Panc1 (cell line): ENCODE measurements at regions not wholly inside any gene's neighbourhood (a gene's known extent, or its start where the extent isn't known, plus 50 kb on each side); places are given as distances from the start of the nearest gene placed in this dataset.

Source experiments
- ATAC-seq: fragments of 200-7000 bp; cut with Tn5 transposase; 2 replicates; pipeline ENCODE4 v1.9.1; 2020; ENCODE audit warnings: mild to moderate bottlenecking, moderate library complexity
- BruUV-seq: library from RNA; stranded (reverse); fragments of 400-500 nt; replicated peaks from 2 replicates; lab custom pipeline; 2021; lab: Mats Ljungman, UMichigan
- CTCF ChIA-PET: fragments of 300-600 bp; sonication (Branson Sonifier 250); formaldehyde crosslinking; loops from one replicate; lab custom pipeline; 2022; ENCODE audit warnings: antibody characterized with exemption; lab: Charles Lee
- POLR2A ChIA-PET: fragments of 300-600 bp; sonication (Branson Sonifier 250); formaldehyde crosslinking; loops from one replicate; lab custom pipeline; 2022; ENCODE audit warnings: antibody characterized with exemption; lab: Charles Lee
- DNase-seq: peaks from one replicate; pipeline ENCODE4 v3.0.0-alpha.2; 2010; ENCODE audit warnings: low read depth, low spot score
- H3K27ac ChIP-seq: 2 replicates; pipeline ENCODE4 v1.5.1; 2011; ENCODE audit warnings: mild to moderate bottlenecking, low read length, inconsistent platforms
- H3K27me3 ChIP-seq: fragments of 200-500 bp; sonication (Bioruptor generic); 2 replicates; pipeline ENCODE4 v1.6.0; 2014; ENCODE audit warnings: low read length, inconsistent platforms; ENCODE audit not compliant: control insufficient read depth, insufficient read depth
- H3K36me3 ChIP-seq: fragments of 200-500 bp; sonication (Bioruptor generic); 2 replicates; pipeline ENCODE4 v1.5.1; 2014; ENCODE audit warnings: inconsistent platforms, mild to moderate bottlenecking, low read length, moderate library complexity; ENCODE audit not compliant: control insufficient read depth, insufficient read depth
- H3K4me1 ChIP-seq: 2 replicates; pipeline ENCODE4 v1.5.1; 2011; ENCODE audit warnings: inconsistent platforms, mild to moderate bottlenecking, low read length, moderate library complexity; ENCODE audit not compliant: control insufficient read depth, insufficient read depth
- H3K4me3 ChIP-seq, 2 experiments: 2 replicates each; pipeline ENCODE4 v1.5.1; 2011 to 2012; ENCODE audit warnings: low read depth in 2 of 2, low read length in 2 of 2, mild to moderate bottlenecking in 2 of 2, inconsistent platforms in 1 of 2, moderate library complexity in 1 of 2
- H3K9me3 ChIP-seq: fragments of 200-500 bp; sonication (Bioruptor generic); 2 replicates; pipeline ENCODE4 v1.5.1; 2014; ENCODE audit warnings: low read depth, mild to moderate bottlenecking, inconsistent platforms, low read length, moderate library complexity; ENCODE audit not compliant: control insufficient read depth, insufficient read depth
- CTCF ChIP-seq: fragments of 450-650 bp; IDR thresholded peaks from 2 replicates; pipeline ENCODE4 v1.5.1; 2017; ENCODE audit warnings: mild to moderate bottlenecking
- POLR2AphosphoS5 ChIP-seq: IDR thresholded peaks from 2 replicates; pipeline ENCODE4 v1.6.1; 2012; ENCODE audit warnings: mild to moderate bottlenecking, low read depth, low read length, moderate library complexity
- REST ChIP-seq, 2 experiments: IDR thresholded peaks; 2 replicates each; pipeline ENCODE4 v1.6.1; 2011 to 2012; ENCODE audit warnings: low read depth in 2 of 2, control low read depth in 1 of 2, low read length in 1 of 2, mild to moderate bottlenecking in 1 of 2, moderate library complexity in 1 of 2; ENCODE audit not compliant: insufficient read depth in 1 of 2
- SIN3A ChIP-seq: IDR thresholded peaks from 2 replicates; pipeline ENCODE4 v1.6.1; 2012; ENCODE audit warnings: low read depth, mild to moderate bottlenecking, low read length, moderate library complexity, borderline replicate concordance; ENCODE audit not compliant: insufficient read depth
- TCF7L2 ChIP-seq: IDR thresholded peaks from 2 replicates; pipeline ENCODE4 v1.6.1; 2011; ENCODE audit warnings: mild to moderate bottlenecking, low read depth, low read length, inconsistent platforms
- in situ Hi-C: cut with HindIII; loops from 2 replicates; pipeline ENCODE4 v1.10.0; 2016; ENCODE audit warnings: low sequenced_read_pairs, low pct_unique_long_range_greater_than_20kb
- intact Hi-C: fragments of 100-400 bp; cut with micrococcal nuclease; formaldehyde crosslinking; loops from one replicate; pipeline ENCODE4 v1.10.0; 2022; ENCODE audit not compliant: unreplicated experiment

GRCh38 chr1:60430375-60430774 is 356.8 kb upstream of the C1orf87 start:
- ChIA-PET CTCF (no interaction called here), POLR2A (no interaction called here)
- intact Hi-C loops, result no loop called here

GRCh38 chr1:60428127-60428526 is 354.6 kb upstream of the C1orf87 start:
- POLR2A ChIA-PET, result no interaction called here
- Histone ChIP-seq H3K4me1 (no peaks in the 10 kb centered on the region), H3K9me3 (no peaks in the 10 kb centered on the region), H3K27ac (no peak overlapping the region), H3K36me3 (no peaks in the 10 kb centered on the region), H3K27me3 (no peaks in the 10 kb centered on the region), H3K4me3 (no peak overlapping the region)
- no peak for ATAC-seq
- DNase-seq, result no peak
- CTCF ChIA-PET, result no interaction called here
- in situ Hi-C loops (no loop called here), intact Hi-C loops (no loop called here)
- no TSS peak for BruUV-seq
- TF ChIP-seq CTCF, result no peak
- TF ChIP-seq TCF7L2, result no peak
- TF ChIP-seq POLR2AphosphoS5, result no peak
- TF ChIP-seq SIN3A, result no peak
- TF ChIP-seq REST (IDR thresholded peaks at IDR 0.05; ENCODE audit: insufficient read depth in 1 of 2, low read depth in 2 of 2, low read length in 1 of 2), result no peak

More at GRCh38 chr1:60430375-60430774, 356.8 kb upstream of the C1orf87 start:
- DNase-seq, result no peak
- no TSS peak for BruUV-seq
- ATAC-seq, result no peak
- in situ Hi-C loops, result no loop called here
- TF ChIP-seq REST (IDR thresholded peaks at IDR 0.05; ENCODE audit: insufficient read depth in 1 of 2, low read depth in 2 of 2, low read length in 1 of 2) (no peak), SIN3A (no peak), POLR2AphosphoS5 (no peak), CTCF (no peak), TCF7L2 (no peak)
- Histone ChIP-seq H3K36me3 (no peaks in the 10 kb centered on the region), H3K4me1 (no peaks in the 10 kb centered on the region), H3K27me3 (no peaks in the 10 kb centered on the region), H3K9me3 (no peaks in the 10 kb centered on the region), H3K27ac (no peak overlapping the region), H3K4me3 (no peak overlapping the region)
